ENCODE measurements at regions not wholly inside any gene's neighbourhood (a gene's known extent, or its start where the extent isn't known, plus 50 kb on each side); places are given as distances from the start of the nearest gene placed in this dataset. TPM values are rescaled to one million over a fixed set of nuclear protein-coding genes. Genes with fewer than 3 reads are reported as not detected.

GRCh38 chr11:127052404-127052803 lies 51.8 kb upstream of the KIRREL3 start:
- no TSS peak for BruUV-seq (replicated peaks)
- ATAC-seq (ENCODE audit: low read depth): no peak
- WGBS, 2 experiments (ENCODE audit: extremely low coverage in 2 of 2, insufficient read length in 1 of 2): no CpG with 5 or more reads among the region's 1 CpG

More at GRCh38 chr11:127052404-127052803, 51.8 kb upstream of the KIRREL3 start:
- intact Hi-C loops (cut with micrococcal nuclease): no loop called here
- in situ Hi-C loops (cut with MboI; ENCODE audit: low sequenced_read_pairs): no loop called here
- Histone ChIP-seq H2BK5ac (ENCODE audit: low read depth, low read length, poor library complexity, severe bottlenecking) (no peak overlapping the region), H2BK15ac (ENCODE audit: low read depth, low read length) (no peak overlapping the region), H4K5ac (ENCODE audit: low read depth, low read length) (no peak overlapping the region), H2BK120ac (ENCODE audit: low read depth, low read length) (no peak overlapping the region), H3K27me3 (ENCODE audit: control insufficient read depth, insufficient read depth, low read length) (peaks cover 44% of the 10 kb centered on the region), H3K4me2 (ENCODE audit: low read depth, low read length) (no peak overlapping the region), H3K9me3 (ENCODE audit: control insufficient read depth, insufficient read depth, low read length) (no peaks in the 10 kb centered on the region), H3K23ac (ENCODE audit: low read depth, low read length) (peak overlapping the region; percentile 7; the same call in 1 of the 2 replicates), H3K4ac (ENCODE audit: low read depth, low read length) (no peak overlapping the region), H3K9ac (ENCODE audit: low read depth, low read length) (no peak overlapping the region), H3K4me3 (ENCODE audit: insufficient read depth, low read depth, low read length) (no peak overlapping the region), H4K8ac (ENCODE audit: low read depth in 2 of 2, low read length in 2 of 2) (no peak overlapping the region), H2AFZ (replicated peaks; ENCODE audit: low read length, poor library complexity) (no peak overlapping the region), H4K20me1 (ENCODE audit: insufficient read depth, low read length) (no peaks in the 10 kb centered on the region), H2AK5ac (ENCODE audit: low read depth, low read length) (no peak overlapping the region), H3K9me1 (ENCODE audit: insufficient read depth, low read length) (no peaks in the 10 kb centered on the region), H2AK9ac (replicated peaks; ENCODE audit: low read depth, low read length, poor library complexity) (no peak overlapping the region), H3K36me3 (ENCODE audit: control insufficient read depth, insufficient read depth, low read length) (no peaks in the 10 kb centered on the region), H3K4me1 (ENCODE audit: control insufficient read depth, insufficient read depth, low read length) (no peaks in the 10 kb centered on the region), H3K79me1 (ENCODE audit: low read depth in 1 of 2, low read length in 2 of 2) (no peaks in the 10 kb centered on the region), H2BK20ac (ENCODE audit: low read depth, low read length) (no peak overlapping the region), H3K27ac (ENCODE audit: insufficient read depth, low read length) (no peak overlapping the region), H3K14ac (replicated peaks; ENCODE audit: low read depth, low read length) (no peak overlapping the region), H3K18ac (ENCODE audit: low read depth, low read length) (no peak overlapping the region), H4K91ac (ENCODE audit: insufficient read depth, low read depth, low read length) (no peak overlapping the region), H3K56ac (ENCODE audit: extremely low read depth, insufficient read depth, low read length) (no peak overlapping the region)
- no peak for DNase-seq
- ChIA-PET POLR2A (ENCODE audit: unreplicated experiment) (no interaction called here), CTCF (no interaction called here)
- TF ChIP-seq POLR2A (IDR thresholded peaks at IDR 0.05; ENCODE audit: low read depth, low read length) (no peak), NFE2L2 (IDR thresholded peaks at IDR 0.05; ENCODE audit: low read depth, low read length) (0 out of 2 replicates have a peak, but pooled peaks have one; percentile 12)
- dilution Hi-C loops (cut with HindIII; ENCODE audit: low sequenced_read_pairs, unreplicated experiment): no loop called here

Small RNA genes in the stretch of these regions (microRNA-seq; reads per million reads assigned to microRNA genes)
- gene RN7SKP279 (ENCODE audit: insufficient read depth, insufficient read length): not detected

Small RNA genes in the stretch of these regions (small RNA-seq; reads per million reads assigned to genes)
- 0 reads per million in 5 experiments for gene RN7SKP279
